ENCODE measurements at regions not wholly inside any gene's neighbourhood (a gene's known extent, or its start where the extent isn't known, plus 50 kb on each side); places are given as distances from the start of the nearest gene placed in this dataset.
"Not testable (repeated sequence)": the region's sequence is repeated elsewhere in the genome, so short reads cannot be mapped to it uniquely, and the experiment has no call there.

DNA sequence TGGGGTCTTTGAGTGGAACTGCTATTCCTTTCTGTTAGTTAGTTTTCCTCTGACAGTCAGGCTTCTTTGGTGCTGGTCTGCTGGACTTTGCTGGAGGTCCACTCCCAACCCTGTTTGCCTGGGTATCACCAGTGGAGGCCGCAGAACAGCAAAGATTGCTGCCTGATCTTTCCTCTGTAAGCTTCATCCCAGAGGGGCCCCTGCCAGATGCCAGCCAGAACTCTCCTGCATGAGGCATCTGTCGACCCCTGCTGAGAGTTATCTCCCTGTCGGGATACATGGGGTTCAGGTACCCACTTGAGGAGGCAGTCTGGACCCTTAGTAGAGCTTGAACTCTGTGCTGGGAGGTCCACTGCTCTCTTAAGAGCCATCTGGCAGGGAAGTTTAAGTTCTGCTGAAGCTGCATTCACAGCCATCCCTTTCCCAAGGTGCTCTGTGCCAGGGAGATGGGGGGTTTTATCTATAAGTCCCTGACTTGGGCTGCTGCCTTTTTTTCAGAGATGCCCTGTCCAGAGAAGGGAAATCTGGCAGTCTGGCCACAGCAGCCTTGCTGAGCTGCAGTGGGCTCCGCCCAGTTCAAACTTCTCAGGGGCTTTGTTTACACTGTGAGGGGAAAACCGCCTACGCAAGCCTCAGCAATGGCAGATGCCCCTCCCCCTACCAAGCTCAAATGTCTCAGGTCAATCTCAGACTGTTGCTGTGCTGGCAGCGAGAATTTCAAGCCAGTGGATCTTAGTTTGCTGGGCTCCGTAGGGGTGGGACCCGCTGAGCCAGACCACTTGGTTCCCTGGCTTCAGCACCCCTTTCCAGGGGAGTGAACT is 89.7 kb upstream of the CDK6 start:
- peak in 1 of 10 donors; percentile 62 for DNase-seq
- intact Hi-C loops (cut with DNase I): no loop called here

- intact Hi-C loops (cut with DNase I): no loop called here
- peak in 2 of 10 donors; percentile 43 to 63 for DNase-seq
Measured at GRCh38 chr7:92924800-92925199, 88.4 kb upstream of the CDK6 start.

DNA sequence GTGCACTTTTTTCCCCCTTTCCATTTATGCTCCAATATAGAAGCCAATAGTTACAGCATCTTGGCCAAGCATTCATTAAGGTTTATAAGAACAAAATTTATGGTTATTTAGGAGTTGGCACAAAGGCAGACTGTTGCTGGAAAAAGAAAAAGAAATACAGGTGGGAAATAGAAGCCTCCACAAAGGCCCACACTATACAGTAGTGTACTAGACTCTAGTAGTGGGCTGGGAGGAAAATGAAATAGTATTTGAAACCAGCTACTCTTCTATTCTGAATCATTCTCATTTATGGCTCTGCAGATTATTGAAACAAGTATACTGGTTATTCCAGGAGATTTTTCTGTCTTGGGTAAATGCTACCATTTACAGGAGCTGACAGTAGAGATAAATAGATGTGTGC is 80.9 kb upstream of the CDK6 start:
- intact Hi-C loops (cut with DNase I): no loop called here
- no peak for DNase-seq

GRCh38 chr7:92916770-92917224 is 80.4 kb upstream of the CDK6 start:
- no peak for DNase-seq
- intact Hi-C loops (cut with DNase I): no loop called here

- DNase-seq: no peak
- intact Hi-C loops (cut with DNase I): no loop called here
Measured at GRCh38 chr7:92915348-92915747, 79.0 kb upstream of the CDK6 start.

DNA sequence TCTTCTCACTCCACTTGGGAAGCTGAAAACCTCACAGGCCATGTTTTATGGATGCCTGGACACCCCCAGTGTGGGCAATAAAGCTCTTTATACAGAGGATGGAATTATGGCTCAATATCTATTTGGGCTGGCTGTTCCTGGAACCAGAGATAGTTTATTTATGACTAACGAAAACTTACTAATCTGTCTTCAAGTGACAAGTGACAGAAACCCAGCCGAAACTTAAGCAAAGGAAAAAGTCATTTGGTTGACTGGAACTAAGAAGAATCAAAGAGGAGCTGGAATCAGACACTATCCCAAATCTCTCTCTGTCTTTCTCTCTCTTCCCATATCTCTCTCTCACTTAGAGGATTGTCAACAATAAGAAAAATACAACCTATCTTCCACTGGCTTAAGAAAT is 78.3 kb upstream of the CDK6 start:
- intact Hi-C loops (cut with DNase I): no loop called here
- no peak for DNase-seq

DNA sequence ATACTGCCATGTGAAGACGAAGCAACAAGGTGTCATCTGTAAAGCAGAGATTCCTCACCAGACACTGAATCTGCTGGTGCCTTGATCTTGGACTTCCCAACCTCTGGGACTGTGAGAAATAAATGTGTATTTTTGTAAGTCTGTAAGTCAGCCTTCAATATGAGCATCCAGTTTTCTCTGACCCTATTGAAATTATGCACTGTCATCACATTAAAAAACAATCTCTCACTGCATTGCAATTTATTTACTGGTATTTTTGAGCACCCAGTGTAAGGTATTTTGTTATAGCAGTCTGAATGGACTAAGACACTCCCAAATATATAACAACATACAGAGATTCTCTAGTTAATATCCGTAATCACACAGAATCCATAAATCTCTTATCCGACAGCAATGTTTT is 77.5 kb upstream of the CDK6 start:
- DNase-seq: no peak
- intact Hi-C loops (cut with DNase I): no loop called here

DNA sequence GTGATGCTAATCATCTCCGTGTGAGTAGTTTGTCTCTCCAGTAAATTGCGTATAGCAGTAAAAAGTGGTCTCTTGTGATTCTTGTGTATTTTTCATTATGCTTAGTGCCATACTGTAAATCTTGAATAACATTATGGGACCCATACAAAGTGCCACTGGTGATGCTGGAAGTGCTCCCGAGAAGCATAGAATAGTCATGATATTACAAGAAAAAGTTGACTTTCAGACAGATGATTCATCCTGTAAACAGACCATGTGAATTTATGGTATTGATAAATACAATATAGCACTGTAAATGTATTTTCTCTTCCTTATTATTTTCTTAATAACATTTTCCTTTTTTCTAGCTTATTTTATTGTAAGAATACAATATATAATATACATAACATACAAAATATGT is 74.6 kb upstream of the CDK6 start:
- DNase-seq: no peak
- intact Hi-C loops (cut with DNase I): no loop called here

GRCh38 chr7:92909686-92910475 is 73.5 kb upstream of the CDK6 start:
- intact Hi-C loops (cut with DNase I): no loop called here
- DNase-seq: no peak

DNA sequence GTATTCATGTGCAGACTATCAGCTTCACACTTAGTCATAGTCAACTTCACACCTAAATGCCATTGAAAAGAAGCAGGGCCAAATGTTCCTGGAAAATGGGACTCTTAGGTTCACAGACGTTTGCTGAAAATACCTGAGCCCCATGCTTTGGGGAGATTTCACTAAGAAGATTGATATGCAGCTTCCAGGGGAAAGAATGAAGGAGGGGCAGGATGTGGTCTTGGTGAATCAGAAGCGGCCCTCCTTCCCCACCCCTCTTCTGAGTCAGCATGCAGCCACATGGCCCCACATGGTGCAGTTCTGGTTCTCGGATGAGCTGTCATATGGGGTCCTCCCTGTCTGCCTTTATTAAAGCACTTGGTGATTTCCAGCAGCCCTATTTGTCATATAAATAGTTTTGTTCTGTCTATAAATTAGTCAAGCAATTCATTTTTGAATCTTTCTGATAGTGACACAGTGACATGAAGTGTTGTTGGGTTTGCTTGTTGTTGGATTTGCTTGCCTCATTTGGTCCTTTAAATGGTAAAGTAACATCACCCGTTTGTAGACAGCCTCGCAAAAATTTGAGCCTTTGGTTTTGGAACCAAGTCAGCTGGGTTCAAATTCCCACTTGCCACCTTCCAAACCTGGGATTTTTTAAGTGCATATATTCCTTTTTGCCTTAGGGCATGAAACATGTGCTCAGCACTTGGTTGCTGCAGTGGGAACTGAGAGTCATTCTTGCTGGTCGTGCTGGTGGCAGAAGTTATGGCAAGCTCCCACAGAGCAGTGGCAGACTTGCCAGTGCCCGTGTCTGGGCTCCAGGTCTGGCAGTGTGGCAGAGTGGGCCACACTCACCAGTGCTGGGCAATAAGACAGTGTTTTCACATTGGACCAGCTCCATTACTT is 68.1 kb upstream of the CDK6 start:
- intact Hi-C loops (cut with DNase I): no loop called here
- DNase-seq: peak in 1 of 10 donors; percentile 28

GRCh38 chr7:92898798-92899197 is 62.4 kb upstream of the CDK6 start:
- intact Hi-C loops (cut with DNase I): no loop called here

DNA sequence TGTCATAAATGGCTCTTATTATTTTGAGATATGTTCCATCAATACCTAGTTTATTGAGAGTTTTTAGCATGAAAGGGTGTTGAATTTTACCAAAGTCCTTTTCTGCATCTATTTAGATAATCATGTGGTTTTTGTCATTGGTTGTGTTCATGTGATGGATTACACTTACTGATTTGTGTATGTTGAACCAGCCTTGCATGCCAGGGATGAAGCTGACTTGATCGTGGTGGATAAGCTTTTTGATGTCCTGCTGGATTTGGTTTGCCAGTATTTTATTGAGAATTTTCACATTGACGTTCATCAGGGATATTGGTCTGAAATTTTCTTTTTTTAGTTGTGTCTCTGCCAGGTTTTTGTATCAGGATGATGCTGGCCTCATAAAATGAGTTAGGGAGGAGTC is 58.5 kb upstream of the CDK6 start:
- DNase-seq; intact Hi-C loops (cut with DNase I): not testable (repeated sequence)

More at GRCh38 chr7:92898798-92899197, 62.4 kb upstream of the CDK6 start:
- peak in 1 of 10 donors; percentile 68 for DNase-seq

GRCh38 chr7:92889081-92889480 is 52.7 kb upstream of the CDK6 start:
- intact Hi-C loops (cut with DNase I): no loop called here
- DNase-seq: peak in 2 of 10 donors; percentile 54 to 60

Measured in posterior cingulate gyrus (tissue), 11 donors.